ENCODE measurements at regions not wholly inside any gene's neighbourhood (a gene's known extent, or its start where the extent isn't known, plus 50 kb on each side); places are given as distances from the start of the nearest gene placed in this dataset.
A peak's percentile ranks its signal among the peaks of the same experiment; 100 is the strongest.

DNA sequence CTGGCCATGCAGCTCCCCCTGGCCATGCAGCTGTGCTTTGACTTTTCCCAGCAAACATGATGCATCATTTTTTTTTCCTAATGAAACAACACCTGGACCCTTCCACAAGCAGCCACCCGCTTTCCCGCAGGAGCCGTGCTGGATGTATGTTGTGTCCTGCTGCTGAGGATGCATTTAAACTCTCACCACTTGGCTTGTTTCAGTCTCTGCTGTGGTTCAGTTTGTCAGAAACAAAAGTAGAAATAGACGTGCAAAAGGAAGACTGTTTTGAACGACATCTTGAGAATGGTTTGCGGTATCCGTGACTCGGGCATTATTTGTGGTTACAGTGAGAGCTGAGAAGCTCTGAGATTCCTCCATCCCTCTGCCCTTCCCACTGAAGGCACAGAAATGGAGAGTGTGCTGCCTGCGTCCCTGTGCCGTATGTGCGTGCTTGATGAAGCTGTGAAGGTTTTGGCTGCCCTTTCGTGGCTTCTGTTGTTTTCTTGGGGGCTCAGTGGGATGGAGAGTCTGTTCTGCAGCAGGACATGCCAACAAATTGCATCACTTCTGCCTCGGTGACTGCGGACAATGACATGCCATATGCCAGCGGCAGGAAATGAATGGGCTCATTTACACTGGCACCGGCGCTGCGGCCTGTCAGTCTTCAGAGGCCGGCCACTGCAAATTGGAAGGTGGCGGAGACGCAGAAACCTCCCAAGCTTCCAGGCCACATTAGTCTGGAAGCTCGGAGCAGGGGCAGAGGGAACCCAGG, 417.7 kb upstream of the SALL3 start:
- TF ChIP-seq, protein P1, sequence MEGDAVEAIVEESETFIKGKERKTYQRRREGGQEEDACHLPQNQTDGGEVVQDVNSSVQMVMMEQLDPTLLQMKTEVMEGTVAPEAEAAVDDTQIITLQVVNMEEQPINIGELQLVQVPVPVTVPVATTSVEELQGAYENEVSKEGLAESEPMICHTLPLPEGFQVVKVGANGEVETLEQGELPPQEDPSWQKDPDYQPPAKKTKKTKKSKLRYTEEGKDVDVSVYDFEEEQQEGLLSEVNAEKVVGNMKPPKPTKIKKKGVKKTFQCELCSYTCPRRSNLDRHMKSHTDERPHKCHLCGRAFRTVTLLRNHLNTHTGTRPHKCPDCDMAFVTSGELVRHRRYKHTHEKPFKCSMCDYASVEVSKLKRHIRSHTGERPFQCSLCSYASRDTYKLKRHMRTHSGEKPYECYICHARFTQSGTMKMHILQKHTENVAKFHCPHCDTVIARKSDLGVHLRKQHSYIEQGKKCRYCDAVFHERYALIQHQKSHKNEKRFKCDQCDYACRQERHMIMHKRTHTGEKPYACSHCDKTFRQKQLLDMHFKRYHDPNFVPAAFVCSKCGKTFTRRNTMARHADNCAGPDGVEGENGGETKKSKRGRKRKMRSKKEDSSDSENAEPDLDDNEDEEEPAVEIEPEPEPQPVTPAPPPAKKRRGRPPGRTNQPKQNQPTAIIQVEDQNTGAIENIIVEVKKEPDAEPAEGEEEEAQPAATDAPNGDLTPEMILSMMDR (IDR thresholded peaks at IDR 0.05), result no peak
- Mint-ChIP-seq H3K4me3 (no peak overlapping the region), H3K4me1 (no peaks in the 10 kb centered on the region), H3K36me3 (no peaks in the 10 kb centered on the region), H3K27me3 (ENCODE audit: low read depth in 3 of 3) (peaks cover 0 to 2% (median 1%) of the 10 kb centered on the region in 3 donors), H3K9me3 (peaks cover 8 to 23% (median 16%) of the 10 kb centered on the region in 7 donors), H3K27ac (peak overlapping the region in 1 of 7 donors; percentile 26)
- peaks cover 1 to 16% of the 10 kb centered on the region in 2 donors for H3K9me3 ChIP-seq (replicated peaks in 1 of 2; ENCODE audit: control insufficient read depth in 1 of 2, insufficient read depth in 1 of 2, low read length in 2 of 2)
- H4K20me1 ChIP-seq (ENCODE audit: insufficient read depth, low read length), result no peaks in the 10 kb centered on the region
- no peaks in the 10 kb centered on the region for H3K4me1 ChIP-seq (ENCODE audit: control insufficient read depth in 1 of 2, insufficient read depth in 2 of 2, low read length in 2 of 2)
- H3K9ac ChIP-seq (ENCODE audit: insufficient read depth, low read length, poor library complexity, severe bottlenecking), result no peak overlapping the region
- H3K4me3 ChIP-seq (replicated peaks in 1 of 3; ENCODE audit: low read depth in 2 of 3, low read length in 3 of 3), result no peak overlapping the region
- no peaks in the 10 kb centered on the region for H3K79me2 ChIP-seq (ENCODE audit: insufficient read depth, low read length)
- no peak overlapping the region for H2AFZ ChIP-seq (ENCODE audit: insufficient read depth, low read depth, low read length, poor library complexity, severe bottlenecking)
- no peak overlapping the region for H3K27ac ChIP-seq (ENCODE audit: low read depth in 1 of 2, low read length in 2 of 2)
- H3K36me3 ChIP-seq (replicated peaks in 1 of 2; ENCODE audit: control insufficient read depth in 1 of 2, insufficient read depth in 2 of 2, low read length in 2 of 2), result no peaks in the 10 kb centered on the region
- no peak overlapping the region for H3K4me2 ChIP-seq (replicated peaks; ENCODE audit: extremely low read depth, low read length, poor library complexity, severe bottlenecking)
- intact Hi-C loops (cut with micrococcal nuclease), result no loop called here
- no peaks in the 10 kb centered on the region for H3K27me3 ChIP-seq (ENCODE audit: control insufficient read depth in 2 of 2, insufficient read depth in 2 of 2, low read length in 2 of 2)
- no peak for DNase-seq
- WGBS (ENCODE audit: insufficient coverage), result 87% methylated on average over 12 of the region's 22 CpGs

DNA sequence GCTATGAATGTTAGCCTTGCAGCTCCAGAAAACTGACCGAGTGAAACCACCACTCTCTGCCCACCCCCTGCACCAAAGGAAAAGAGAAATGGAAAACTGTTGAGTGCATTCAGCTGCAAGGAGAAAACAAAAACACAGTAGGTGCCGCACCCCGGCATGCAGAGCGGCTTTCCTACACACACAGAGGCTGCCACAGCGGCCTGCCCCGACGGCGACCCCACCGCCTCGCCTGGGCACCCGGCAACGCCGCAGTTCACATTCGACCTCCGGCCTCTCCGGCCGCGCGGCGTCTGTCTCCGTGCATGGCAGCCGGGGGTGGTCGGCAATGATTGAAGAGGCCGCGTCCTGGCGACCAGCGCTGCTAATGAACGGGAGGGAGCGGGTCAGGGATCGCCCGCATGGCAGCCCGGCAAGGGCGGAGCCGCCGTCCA, 417.1 kb upstream of the SALL3 start:
- Mint-ChIP-seq H3K4me3 (no peak overlapping the region), H3K27me3 (ENCODE audit: low read depth in 3 of 3) (peaks cover 0 to 2% (median 1%) of the 10 kb centered on the region in 3 donors), H3K4me1 (no peaks in the 10 kb centered on the region), H3K27ac (no peak overlapping the region), H3K36me3 (no peaks in the 10 kb centered on the region), H3K9me3 (peaks cover 10 to 29% (median 16%) of the 10 kb centered on the region in 7 donors)
- intact Hi-C loops (cut with micrococcal nuclease), result no loop called here
- H3K27ac ChIP-seq (ENCODE audit: low read depth in 1 of 2, low read length in 2 of 2), result no peak overlapping the region
- H3K9me3 ChIP-seq (replicated peaks in 1 of 2; ENCODE audit: control insufficient read depth in 1 of 2, insufficient read depth in 1 of 2, low read length in 2 of 2), result peaks cover 7 to 18% of the 10 kb centered on the region in 2 donors
- no peaks in the 10 kb centered on the region for H3K79me2 ChIP-seq (ENCODE audit: insufficient read depth, low read length)
- 88% methylated on average over 34 of the region's 35 CpGs for WGBS (ENCODE audit: insufficient coverage)
- no peak overlapping the region for H2AFZ ChIP-seq (ENCODE audit: insufficient read depth, low read depth, low read length, poor library complexity, severe bottlenecking)
- no peaks in the 10 kb centered on the region for H3K27me3 ChIP-seq (ENCODE audit: control insufficient read depth in 2 of 2, insufficient read depth in 2 of 2, low read length in 2 of 2)
- no peak for DNase-seq
- TF ChIP-seq, protein P1 (IDR thresholded peaks at IDR 0.05), result no peak
- no peaks in the 10 kb centered on the region for H3K36me3 ChIP-seq (replicated peaks in 1 of 2; ENCODE audit: control insufficient read depth in 1 of 2, insufficient read depth in 2 of 2, low read length in 2 of 2)
- no peak overlapping the region for H3K4me3 ChIP-seq (replicated peaks in 1 of 3; ENCODE audit: low read depth in 2 of 3, low read length in 3 of 3)
- H3K4me2 ChIP-seq (replicated peaks; ENCODE audit: extremely low read depth, low read length, poor library complexity, severe bottlenecking), result no peak overlapping the region
- H4K20me1 ChIP-seq (ENCODE audit: insufficient read depth, low read length), result no peaks in the 10 kb centered on the region
- no peaks in the 10 kb centered on the region for H3K4me1 ChIP-seq (ENCODE audit: control insufficient read depth in 1 of 2, insufficient read depth in 2 of 2, low read length in 2 of 2)
- no peak overlapping the region for H3K9ac ChIP-seq (ENCODE audit: insufficient read depth, low read length, poor library complexity, severe bottlenecking)
